Activated gamma-delta T cell treated with anti-CD3 and anti-CD28 coated beads, Interleukin-2, amount 50 U/mL, for 16 hours (primary cell): ENCODE measurements at regions not wholly inside any gene's neighbourhood (a gene's known extent, or its start where the extent isn't known, plus 50 kb on each side); places are given as distances from the start of the nearest gene placed in this dataset.
"Not testable (repeated sequence)": the region's sequence is repeated elsewhere in the genome, so short reads cannot be mapped to it uniquely, and the experiment has no call there.

Source experiments
- DNase-seq: peaks from one replicate; pipeline ENCODE4 v3.0.0-alpha.2; 2020; ENCODE audit warnings: low read depth

- no peak for DNase-seq
Observed at GRCh38 chr2:137886083-137886831, 78.0 kb upstream of the HNMT start.

GRCh38 chr2:137888845-137889244 lies 75.4 kb upstream of the HNMT start:
- DNase-seq: no peak

- no peak for DNase-seq
Observed at GRCh38 chr2:137892739-137893138, 71.5 kb upstream of the HNMT start.

GRCh38 chr2:137893145-137893544 lies 71.1 kb upstream of the HNMT start:
- DNase-seq: no peak

GRCh38 chr2:137896467-137896866 lies 67.8 kb upstream of the HNMT start:
- no peak for DNase-seq

GRCh38 chr2:137897082-137897481 lies 67.2 kb upstream of the HNMT start:
- DNase-seq: no peak

GRCh38 chr2:137900421-137901141 lies 63.7 kb upstream of the HNMT start:
- no peak for DNase-seq

GRCh38 chr2:137910641-137911040 lies 53.6 kb upstream of the HNMT start:
- no peak for DNase-seq

GRCh38 chr2:137912371-137912770 lies 51.9 kb upstream of the HNMT start:
- no peak for DNase-seq

GRCh38 chr2:137913169-137913568 lies 51.1 kb upstream of the HNMT start:
- no peak for DNase-seq

- DNase-seq: not testable (repeated sequence)
Observed at GRCh38 chr2:137913648-137914047, 50.6 kb upstream of the HNMT start.
